ENCODE measurements at regions not wholly inside any gene's neighbourhood (a gene's known extent, or its start where the extent isn't known, plus 50 kb on each side); places are given as distances from the start of the nearest gene placed in this dataset.

DNA sequence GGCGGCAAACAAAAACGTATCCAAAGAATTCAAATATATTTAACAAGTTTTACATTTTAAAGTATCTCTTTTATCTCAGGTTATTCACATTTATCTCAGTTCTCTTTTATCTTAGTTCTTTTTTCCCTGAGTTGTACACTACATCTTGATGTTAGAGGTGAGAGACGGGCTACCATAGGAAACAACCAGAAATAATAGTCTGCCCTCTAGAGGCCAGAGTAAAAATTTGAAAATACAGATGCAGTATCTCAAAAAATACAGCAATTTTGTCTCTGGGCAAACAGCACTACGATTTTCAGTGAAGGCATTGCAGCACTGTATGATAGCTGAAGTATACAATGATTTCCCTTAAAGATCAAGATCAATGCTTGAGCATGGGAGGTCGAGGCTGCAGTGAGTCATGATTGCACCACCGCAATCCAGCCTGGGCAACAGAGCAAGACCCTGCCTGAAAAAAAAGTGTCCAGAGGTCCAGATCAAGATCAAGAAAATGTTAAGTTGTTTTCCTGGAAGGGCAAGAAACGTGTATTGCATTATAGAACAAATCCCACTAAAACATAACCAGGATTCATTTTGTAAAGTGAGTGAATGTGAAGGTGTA, 82.6 kb upstream of the ATP11B start:
- H3K27me3 ChIP-seq (ENCODE audit: control insufficient read depth in 2 of 2, insufficient read depth in 2 of 2, low read length in 2 of 2), result peaks cover 0 to 2% of the 10 kb centered on the region in 2 experiments
- peaks cover 5% of the 10 kb centered on the region for H3K4me1 ChIP-seq (ENCODE audit: control insufficient read depth, extremely low read depth, insufficient read depth, low read length)
- H4K20me1 ChIP-seq (replicated peaks; ENCODE audit: control insufficient read depth, extremely low read depth, insufficient read depth, low read length), result no peaks in the 10 kb centered on the region
- no peak overlapping the region for H2AFZ ChIP-seq (ENCODE audit: low read depth, low read length)
- ChIA-PET CTCF (interaction anchor here (0.6 to 6.9 kb wide), 13 partner anchors 10 to 1501 kb away, joined by 3 to 217 read pairs (median 4); no protein-coding TSS in a partner anchor), POLR2A (no interaction called here)
- no peaks in the 10 kb centered on the region for H3K9me3 ChIP-seq (replicated peaks; ENCODE audit: control insufficient read depth, insufficient read depth, low read length)
- no peak overlapping the region for H3K4me3 ChIP-seq (replicated peaks in 1 of 3; ENCODE audit: insufficient read depth in 1 of 3, low read depth in 1 of 3, low read length in 3 of 3)
- H3K9me1 ChIP-seq (replicated peaks; ENCODE audit: control insufficient read depth, extremely low read depth, insufficient read depth, low read length), result no peaks in the 10 kb centered on the region
- intact Hi-C loops (cut with micrococcal nuclease) (loop anchor here (5.0 kb wide), 2 partner anchors 197 to 477 kb away; no protein-coding TSS in a partner anchor), dilution Hi-C loops (cut with MboI; ENCODE audit: extremely low pct_ligation_motif_present, low sequenced_read_pairs) (no loop called here)
- H3K36me3 ChIP-seq (ENCODE audit: control insufficient read depth in 2 of 2, extremely low read depth in 1 of 2, insufficient read depth in 2 of 2, low read length in 2 of 2), result no peaks in the 10 kb centered on the region
- no peak for TF ChIP-seq MYC (IDR thresholded peaks at IDR 0.05; ENCODE audit: low read depth, low read length)
- TF ChIP-seq, protein P1, sequence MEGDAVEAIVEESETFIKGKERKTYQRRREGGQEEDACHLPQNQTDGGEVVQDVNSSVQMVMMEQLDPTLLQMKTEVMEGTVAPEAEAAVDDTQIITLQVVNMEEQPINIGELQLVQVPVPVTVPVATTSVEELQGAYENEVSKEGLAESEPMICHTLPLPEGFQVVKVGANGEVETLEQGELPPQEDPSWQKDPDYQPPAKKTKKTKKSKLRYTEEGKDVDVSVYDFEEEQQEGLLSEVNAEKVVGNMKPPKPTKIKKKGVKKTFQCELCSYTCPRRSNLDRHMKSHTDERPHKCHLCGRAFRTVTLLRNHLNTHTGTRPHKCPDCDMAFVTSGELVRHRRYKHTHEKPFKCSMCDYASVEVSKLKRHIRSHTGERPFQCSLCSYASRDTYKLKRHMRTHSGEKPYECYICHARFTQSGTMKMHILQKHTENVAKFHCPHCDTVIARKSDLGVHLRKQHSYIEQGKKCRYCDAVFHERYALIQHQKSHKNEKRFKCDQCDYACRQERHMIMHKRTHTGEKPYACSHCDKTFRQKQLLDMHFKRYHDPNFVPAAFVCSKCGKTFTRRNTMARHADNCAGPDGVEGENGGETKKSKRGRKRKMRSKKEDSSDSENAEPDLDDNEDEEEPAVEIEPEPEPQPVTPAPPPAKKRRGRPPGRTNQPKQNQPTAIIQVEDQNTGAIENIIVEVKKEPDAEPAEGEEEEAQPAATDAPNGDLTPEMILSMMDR (IDR thresholded peaks at IDR 0.05; ENCODE audit: extremely low read depth in 1 of 2, insufficient read depth in 1 of 2, low read depth in 1 of 2, low read length in 2 of 2), result peak; percentile 41 to 42
- peak; percentile 63 for FAIRE-seq
- H3K27ac ChIP-seq (ENCODE audit: insufficient read depth, low read depth, low read length), result no peak overlapping the region
- no peak overlapping the region for H3K9ac ChIP-seq (replicated peaks; ENCODE audit: extremely low read depth, insufficient read depth, low read length)
- no TSS peak for BruUV-seq (replicated peaks)
- no peaks in the 10 kb centered on the region for H3K79me2 ChIP-seq (ENCODE audit: control insufficient read depth, insufficient read depth, low read length)
- DNase-seq (ENCODE audit: low read depth, low spot score), result peak; percentile 36
- H3K4me2 ChIP-seq (ENCODE audit: insufficient read depth, low read length), result no peak overlapping the region

DNA sequence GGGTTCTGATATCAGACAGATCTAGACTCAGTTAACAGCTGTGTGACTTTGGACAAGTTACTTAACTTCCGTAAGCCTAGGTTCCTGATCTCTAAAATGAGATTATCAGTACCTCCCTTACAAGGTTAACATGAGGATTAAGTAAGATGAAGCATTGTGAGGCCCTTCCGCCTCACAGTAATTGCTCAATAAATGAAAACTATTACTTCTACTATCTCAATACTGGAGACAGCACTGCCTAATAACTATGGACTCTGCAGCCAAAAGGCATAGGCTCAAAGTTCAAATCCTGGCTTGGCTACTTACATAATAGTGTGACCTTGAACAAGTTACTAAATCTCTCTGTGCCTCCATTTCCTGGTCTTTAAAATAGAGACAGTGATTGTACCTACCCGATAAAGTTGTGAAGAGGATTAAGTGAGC, 82.0 kb upstream of the ATP11B start:
- Histone ChIP-seq H3K9me1 (replicated peaks; ENCODE audit: control insufficient read depth, extremely low read depth, insufficient read depth, low read length) (no peaks in the 10 kb centered on the region), H3K4me2 (ENCODE audit: insufficient read depth, low read length) (no peak overlapping the region), H3K36me3 (ENCODE audit: control insufficient read depth in 2 of 2, extremely low read depth in 1 of 2, insufficient read depth in 2 of 2, low read length in 2 of 2) (no peaks in the 10 kb centered on the region), H4K20me1 (replicated peaks; ENCODE audit: control insufficient read depth, extremely low read depth, insufficient read depth, low read length) (no peaks in the 10 kb centered on the region), H3K9ac (replicated peaks; ENCODE audit: extremely low read depth, insufficient read depth, low read length) (no peak overlapping the region), H3K9me3 (replicated peaks; ENCODE audit: control insufficient read depth, insufficient read depth, low read length) (no peaks in the 10 kb centered on the region), H3K27ac (ENCODE audit: insufficient read depth, low read depth, low read length) (no peak overlapping the region), H3K4me1 (ENCODE audit: control insufficient read depth, extremely low read depth, insufficient read depth, low read length) (peaks cover 5% of the 10 kb centered on the region), H3K4me3 (replicated peaks in 1 of 3; ENCODE audit: insufficient read depth in 1 of 3, low read depth in 1 of 3, low read length in 3 of 3) (no peak overlapping the region), H3K27me3 (ENCODE audit: control insufficient read depth in 2 of 2, insufficient read depth in 2 of 2, low read length in 2 of 2) (peaks cover 0 to 2% of the 10 kb centered on the region in 2 experiments), H3K79me2 (ENCODE audit: control insufficient read depth, insufficient read depth, low read length) (no peaks in the 10 kb centered on the region), H2AFZ (ENCODE audit: low read depth, low read length) (no peak overlapping the region)
- POLR2A ChIA-PET, result no interaction called here
- dilution Hi-C loops (cut with MboI; ENCODE audit: extremely low pct_ligation_motif_present, low sequenced_read_pairs) (no loop called here), intact Hi-C loops (cut with micrococcal nuclease) (loop anchor here (5.0 kb wide), 2 partner anchors 196 to 476 kb away; no protein-coding TSS in a partner anchor)
- TF ChIP-seq MYC (IDR thresholded peaks at IDR 0.05; ENCODE audit: low read depth, low read length) (no peak), EZH2 (IDR thresholded peaks at IDR 0.05; ENCODE audit: borderline replicate concordance, low read depth, low read length, severe bottlenecking) (no peak), POLR2AphosphoS5 (IDR thresholded peaks at IDR 0.05; ENCODE audit: insufficient read depth, low read depth, low read length) (no peak), GATA2 (IDR thresholded peaks at IDR 0.05; ENCODE audit: insufficient read depth, insufficient read length, low read depth, low read length) (no peak), FOS (IDR thresholded peaks at IDR 0.05; ENCODE audit: borderline replicate concordance, insufficient read depth, low read length) (no peak), JUN (IDR thresholded peaks at IDR 0.05; ENCODE audit: borderline replicate concordance, insufficient read depth, insufficient read length, low read depth) (no peak), POLR2A (IDR thresholded peaks at IDR 0.05; ENCODE audit: low read depth, low read length) (no peak)
- BruUV-seq (replicated peaks), result no TSS peak
- DNase-seq (ENCODE audit: low read depth, low spot score), result no peak
- CTCF ChIA-PET, result interaction anchor here (0.6 to 6.9 kb wide), 10 partner anchors 10 to 1501 kb away, joined by 3 to 217 read pairs (median 4); no protein-coding TSS in a partner anchor
- no peak for FAIRE-seq
